Urothelium cell line (cell line): ENCODE measurements at regions not wholly inside any gene's neighbourhood (a gene's known extent, or its start where the extent isn't known, plus 50 kb on each side); places are given as distances from the start of the nearest gene placed in this dataset.
"Not testable (repeated sequence)": the region's sequence is repeated elsewhere in the genome, so short reads cannot be mapped to it uniquely, and the experiment has no call there.

Source experiments
- DNase-seq: peaks from one replicate; pipeline ENCODE4 v3.0.0; 2011; ENCODE audit warnings: low spot score, mixed read lengths
- FAIRE-seq: peaks from 2 replicates; lab custom pipeline; 2011; peaks lifted over from hg19 to GRCh38; lab: Jason Lieb, UNC

DNA sequence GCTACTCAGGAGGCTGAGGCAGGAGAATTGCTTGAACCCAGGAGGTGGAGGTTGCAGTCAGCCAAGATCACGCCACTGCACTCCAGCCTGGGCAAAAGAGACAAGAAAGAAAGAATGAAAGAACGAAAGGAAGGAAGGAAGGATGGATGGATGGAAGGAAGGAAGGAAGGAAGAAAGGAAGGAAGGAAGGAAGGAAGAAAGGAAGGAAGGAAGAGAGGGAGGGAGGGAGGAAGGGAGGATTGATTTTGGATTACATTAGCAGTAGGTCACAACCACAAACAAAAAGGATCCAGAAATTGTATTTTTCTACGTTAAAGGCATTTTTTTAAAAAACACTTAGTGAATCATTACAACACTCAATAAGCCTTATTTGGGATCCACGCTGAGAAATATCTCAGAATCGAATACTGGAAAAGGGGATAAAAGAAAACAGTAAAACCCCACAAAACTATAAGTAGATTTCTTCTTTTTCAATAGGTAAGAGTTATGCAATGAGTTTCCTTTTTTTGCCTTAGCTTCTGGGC, 136.9 kb upstream of the FREM1 start:
- FAIRE-seq (no peak), DNase-seq (no peak)

DNA sequence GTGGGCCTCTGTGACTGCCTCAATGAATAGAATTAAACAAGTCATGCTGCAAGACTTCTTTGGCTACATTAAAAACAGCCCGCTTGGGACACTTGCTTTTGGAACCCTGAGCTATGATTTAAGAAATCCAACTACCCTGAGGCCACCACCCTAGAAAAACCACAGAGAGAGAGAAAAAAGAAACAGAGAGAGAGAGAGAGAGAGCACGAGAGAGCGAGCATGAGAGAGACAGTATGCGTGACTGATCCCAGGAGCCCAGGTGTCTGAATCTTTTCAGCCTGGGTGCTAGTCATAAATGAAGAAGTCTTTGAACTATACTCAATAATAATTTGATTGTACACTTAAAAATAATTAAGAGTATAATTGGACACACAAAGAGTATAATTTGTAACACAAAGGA, 123.1 kb upstream of the FREM1 start:
- no peak for FAIRE-seq
- no peak for DNase-seq

DNA sequence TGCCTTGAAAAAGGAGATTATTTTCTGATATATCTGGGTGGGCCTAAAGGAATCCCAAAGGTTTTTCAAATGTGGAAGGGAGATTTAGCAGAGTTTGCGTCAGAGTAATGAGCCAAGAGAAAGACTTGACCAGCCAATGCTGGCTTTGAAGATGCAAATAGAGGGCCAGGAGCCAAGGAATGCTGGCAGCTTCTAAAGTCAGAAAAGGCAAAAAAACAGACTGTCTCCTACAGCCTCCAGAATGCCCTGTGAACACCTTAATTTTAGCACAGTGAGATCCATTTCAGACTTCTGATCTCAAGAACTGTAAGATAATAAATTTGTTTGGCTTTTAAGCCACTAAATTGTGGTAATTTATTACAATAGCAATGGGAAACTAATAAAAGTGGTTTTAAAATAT, 122.6 kb upstream of the FREM1 start:
- DNase-seq (no peak), FAIRE-seq (no peak)

- FAIRE-seq = no peak
- DNase-seq = no peak
Observed at GRCh38 chr9:15021146-15021545, 110.9 kb upstream of the FREM1 start.

DNA sequence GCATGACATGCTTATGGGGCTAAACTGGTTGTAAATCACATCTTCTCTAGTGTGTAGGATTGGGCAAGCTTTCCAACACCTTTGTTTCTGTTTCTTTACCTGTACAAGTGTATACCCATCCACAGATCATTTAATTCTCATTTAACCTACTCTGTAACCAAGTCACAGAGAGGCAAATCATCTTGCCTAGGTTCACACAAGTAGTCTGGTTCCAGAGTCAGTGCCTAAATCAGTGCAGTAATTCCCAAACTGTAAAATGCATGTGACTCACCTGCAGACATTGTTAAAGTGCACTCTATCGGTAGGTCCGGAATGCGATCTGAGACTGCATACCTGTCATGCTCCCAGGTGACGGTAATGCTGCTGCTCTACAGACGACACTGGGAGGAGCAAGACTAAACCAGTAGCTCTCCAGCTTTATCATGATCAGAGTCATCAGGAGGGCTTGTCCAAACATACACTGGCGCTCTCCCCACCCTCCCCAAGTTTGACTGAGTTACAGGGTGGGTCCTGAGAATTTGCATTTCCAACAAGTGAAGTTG, 107.9 kb upstream of the FREM1 start:
- FAIRE-seq (no peak), DNase-seq (no peak)

- DNase-seq (no peak), FAIRE-seq (no peak)
Observed at GRCh38 chr9:15010581-15010980, 100.4 kb upstream of the FREM1 start.

GRCh38 chr9:15007698-15008097, 97.5 kb upstream of the FREM1 start:
- FAIRE-seq (no peak), DNase-seq (no peak)

- DNase-seq (no peak), FAIRE-seq (no peak)
Observed at GRCh38 chr9:14994738-14995137, 84.5 kb upstream of the FREM1 start.

DNA sequence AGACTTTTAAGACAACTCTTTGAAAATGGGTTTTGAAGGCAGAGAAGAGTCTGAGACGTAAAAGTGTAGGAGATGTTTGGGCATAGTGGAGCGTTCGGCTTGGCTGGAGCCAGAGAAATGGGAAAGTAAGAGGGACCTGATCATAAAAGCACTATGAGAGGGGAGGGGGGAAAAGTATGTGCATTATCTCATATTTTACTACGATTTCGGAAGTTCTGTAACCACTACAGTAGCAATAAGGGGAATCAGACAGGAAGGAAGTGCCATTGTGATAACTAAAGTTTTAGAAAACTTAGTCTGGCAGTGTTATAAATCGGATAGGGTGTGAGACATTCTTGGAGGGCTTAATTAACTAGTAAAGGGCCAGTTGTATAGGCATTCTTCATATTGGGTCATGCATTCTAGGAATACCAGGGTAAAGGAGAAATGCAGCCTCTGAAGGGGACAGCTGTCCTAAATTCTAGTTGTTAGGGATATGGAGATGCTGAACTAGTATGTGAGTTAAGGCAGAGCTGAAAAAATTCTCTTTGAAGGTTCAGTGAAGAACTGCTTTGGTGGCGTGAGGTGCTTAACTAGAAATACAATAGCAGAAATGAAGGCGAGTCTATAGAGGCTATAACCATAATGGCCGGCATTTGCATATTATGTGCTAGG, 83.8 kb upstream of the FREM1 start:
- DNase-seq (no peak), FAIRE-seq (no peak)

GRCh38 chr9:14993061-14993800, 83.0 kb upstream of the FREM1 start:
- no peak for DNase-seq
- FAIRE-seq = no peak

DNA sequence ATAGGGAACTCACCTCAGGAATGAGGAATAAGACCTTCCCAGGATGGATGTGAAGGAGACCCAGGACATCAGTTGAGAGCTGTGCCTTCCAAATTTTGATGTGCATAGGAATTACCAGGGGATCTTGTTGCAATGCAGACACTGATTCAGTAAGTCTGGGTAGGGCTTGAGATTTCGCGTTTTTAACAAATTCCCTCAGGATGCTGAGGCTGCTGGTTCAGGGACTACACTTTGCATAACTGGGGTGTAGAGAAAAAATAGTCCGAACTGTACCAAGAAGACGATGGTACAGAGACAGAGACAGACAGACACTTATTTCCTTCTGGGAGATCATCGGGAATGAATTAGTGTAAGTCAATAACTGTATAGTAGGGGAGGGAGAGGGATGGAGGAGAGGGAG, 82.3 kb upstream of the FREM1 start:
- DNase-seq = peak; percentile 8
- no peak for FAIRE-seq

GRCh38 chr9:14992081-14992480, 81.9 kb upstream of the FREM1 start:
- FAIRE-seq = no peak
- peak; percentile 6 for DNase-seq

DNA sequence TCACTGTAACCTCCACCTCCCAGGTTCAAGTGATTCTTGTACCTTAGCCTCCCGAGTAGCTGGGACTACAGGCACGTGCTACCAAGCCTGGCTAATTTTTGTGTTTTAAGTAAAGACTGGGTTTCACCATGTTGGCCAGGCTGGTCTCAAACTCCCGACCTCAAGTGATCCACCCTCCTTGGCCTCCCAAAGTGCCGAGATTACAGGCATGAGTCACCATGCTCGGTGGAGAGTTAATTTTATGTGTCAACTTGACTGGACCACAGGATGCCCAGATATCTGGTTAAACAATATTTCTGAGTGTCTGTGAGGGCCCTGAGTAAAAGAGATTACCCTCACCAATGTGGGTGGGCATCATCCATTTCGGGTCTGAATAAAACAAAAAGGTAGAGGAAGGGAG, 80.4 kb upstream of the FREM1 start:
- not testable (repeated sequence) for FAIRE-seq, DNase-seq

DNA sequence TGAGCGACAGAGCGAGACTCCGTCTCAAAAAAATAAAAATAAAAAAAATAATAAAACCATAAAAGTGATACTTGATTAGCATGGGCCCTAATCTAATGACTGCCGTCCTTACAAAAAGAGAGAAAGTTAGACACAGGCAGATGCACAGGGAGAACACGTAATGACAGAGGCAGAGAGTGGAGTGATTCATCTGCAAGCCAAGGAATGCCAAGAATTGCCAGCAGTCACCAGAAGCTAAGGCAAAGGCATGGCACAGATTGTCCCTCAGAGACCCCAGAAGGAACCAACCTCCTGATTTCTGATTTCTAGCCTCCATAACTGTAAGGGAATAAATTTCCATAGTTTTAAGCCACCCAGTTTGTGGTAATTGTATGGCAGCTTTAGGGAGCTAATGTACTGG, 79.6 kb upstream of the FREM1 start:
- FAIRE-seq (no peak), DNase-seq (no peak)

- not testable (repeated sequence) for DNase-seq, FAIRE-seq
Observed at GRCh38 chr9:14989336-14989735, 79.1 kb upstream of the FREM1 start.

GRCh38 chr9:14987858-14988257, 77.6 kb upstream of the FREM1 start:
- no peak for DNase-seq
- FAIRE-seq = no peak

DNA sequence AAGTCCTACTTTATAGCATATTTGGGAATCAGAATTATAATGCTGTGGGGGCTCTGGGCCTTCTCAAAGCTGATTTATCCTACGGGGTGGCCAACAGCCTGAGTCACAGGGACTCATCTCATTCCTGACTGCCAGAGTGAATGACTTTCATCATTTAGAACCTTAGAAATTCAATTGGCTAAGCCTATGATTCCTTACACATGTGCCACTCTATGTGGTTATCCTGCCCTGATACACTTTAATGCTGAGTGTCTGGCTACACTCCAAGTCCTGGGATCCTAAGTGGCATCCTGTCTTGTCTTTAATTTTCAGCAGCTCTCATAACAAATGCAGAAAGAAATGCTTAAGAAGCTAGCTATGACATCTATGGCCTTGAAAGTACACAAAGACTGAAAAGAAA, 75.2 kb upstream of the FREM1 start:
- no peak for DNase-seq
- no peak for FAIRE-seq

GRCh38 chr9:14983599-14983998, 73.4 kb upstream of the FREM1 start:
- no peak for FAIRE-seq
- DNase-seq = no peak

- DNase-seq (no peak), FAIRE-seq (no peak)
Observed at GRCh38 chr9:14981291-14981950, 71.2 kb upstream of the FREM1 start.

- DNase-seq (no peak), FAIRE-seq (no peak)
Observed at GRCh38 chr9:14978022-14979000, 68.1 kb upstream of the FREM1 start.
